OCI-LY1 (cell line): ENCODE measurements at regions not wholly inside any gene's neighbourhood (a gene's known extent, or its start where the extent isn't known, plus 50 kb on each side); places are given as distances from the start of the nearest gene placed in this dataset.

Source experiments
- H2AFZ ChIP-seq: fragments of 200-600 bp; sonication (generic), shearing (Covaris generic); 2 replicates; pipeline ENCODE4 v1.6.0; 2014; ENCODE audit warnings: antibody characterized with exemption, mild to moderate bottlenecking, low read length
- H3F3A ChIP-seq: fragments of 200-600 bp; sonication (generic), shearing (Covaris generic); 2 replicates; pipeline ENCODE4 v1.6.0; 2014; ENCODE audit warnings: mild to moderate bottlenecking, antibody characterized with exemption, low read length, moderate library complexity; ENCODE audit not compliant: insufficient read depth
- H3K27ac ChIP-seq: fragments of 200-600 bp; sonication (generic); 2 replicates; pipeline ENCODE4 v1.5.1; 2014; ENCODE audit warnings: low read length, mixed run types, mild to moderate bottlenecking, low read depth; ENCODE audit not compliant: poor library complexity, severe bottlenecking
- H3K27me3 ChIP-seq: fragments of 200-600 bp; sonication (generic); 2 replicates; pipeline ENCODE4 v1.6.0; 2014; ENCODE audit warnings: antibody characterized with exemption, mild to moderate bottlenecking, low read length, moderate library complexity; ENCODE audit not compliant: insufficient read depth
- H3K36me3 ChIP-seq: fragments of 200-600 bp; sonication (generic); 2 replicates; pipeline ENCODE4 v1.6.1; 2014; ENCODE audit warnings: mild to moderate bottlenecking, antibody characterized with exemption, low read length, moderate library complexity, mixed read lengths; ENCODE audit not compliant: insufficient read depth
- H3K4me1 ChIP-seq: fragments of 200-600 bp; sonication (generic); 2 replicates; pipeline ENCODE4 v1.5.1; 2014; ENCODE audit warnings: mild to moderate bottlenecking, low read length, moderate library complexity; ENCODE audit not compliant: insufficient read depth, severe bottlenecking
- H3K4me2 ChIP-seq: fragments of 200-600 bp; sonication (generic), shearing (Covaris generic); 2 replicates; pipeline ENCODE4 v1.6.1; 2014; ENCODE audit warnings: low read length
- H3K4me3 ChIP-seq: fragments of 200-600 bp; sonication (generic); 2 replicates; pipeline ENCODE4 v1.5.1; 2014; ENCODE audit warnings: low read length, low read depth, mild to moderate bottlenecking, mixed read lengths; ENCODE audit not compliant: poor library complexity, severe bottlenecking
- H3K79me2 ChIP-seq: fragments of 200-600 bp; shearing (Covaris generic); 2 replicates; pipeline ENCODE4 v1.6.1; 2016; ENCODE audit warnings: mixed run types, low read length, mixed read lengths; ENCODE audit not compliant: insufficient read depth
- H3K9ac ChIP-seq: fragments of 200-600 bp; sonication (generic), shearing (Covaris generic); 2 replicates; pipeline ENCODE4 v1.6.1; 2014; ENCODE audit warnings: mild to moderate bottlenecking, low read length, mixed read lengths
- H3K9me2 ChIP-seq: fragments of 200-600 bp; sonication (generic), shearing (Covaris generic); 2 replicates; pipeline ENCODE4 v1.6.1; 2014; ENCODE audit warnings: low read depth, mild to moderate bottlenecking, low read length, mixed read lengths
- H3K9me3 ChIP-seq: fragments of 200-600 bp; shearing (Covaris generic); 2 replicates; pipeline ENCODE4 v1.6.1; 2014; ENCODE audit warnings: low read length, mixed read lengths
- H4K20me1 ChIP-seq: fragments of 200-600 bp; sonication (generic), shearing (Covaris generic); 2 replicates; pipeline ENCODE4 v1.6.0; 2016; ENCODE audit warnings: mild to moderate bottlenecking, low read length; ENCODE audit not compliant: insufficient read depth
- EZH2 ChIP-seq: fragments of 200-600 bp; sonication (generic), shearing (Covaris generic); IDR thresholded peaks from 2 replicates; pipeline ENCODE4 v1.8.0; 2017; ENCODE audit warnings: borderline replicate concordance, mixed run types, mild to moderate bottlenecking, antibody characterized with exemption, low read length, moderate library complexity, mixed read lengths
- TF ChIP-seq, protein P1 (sequence below): fragments of 200-600 bp; sonication (generic), shearing (Covaris generic); IDR thresholded peaks from 2 replicates; pipeline ENCODE4 v1.5.1; 2017; ENCODE audit warnings: mild to moderate bottlenecking, antibody characterized with exemption, low read length, moderate library complexity, mixed read lengths

DNA sequence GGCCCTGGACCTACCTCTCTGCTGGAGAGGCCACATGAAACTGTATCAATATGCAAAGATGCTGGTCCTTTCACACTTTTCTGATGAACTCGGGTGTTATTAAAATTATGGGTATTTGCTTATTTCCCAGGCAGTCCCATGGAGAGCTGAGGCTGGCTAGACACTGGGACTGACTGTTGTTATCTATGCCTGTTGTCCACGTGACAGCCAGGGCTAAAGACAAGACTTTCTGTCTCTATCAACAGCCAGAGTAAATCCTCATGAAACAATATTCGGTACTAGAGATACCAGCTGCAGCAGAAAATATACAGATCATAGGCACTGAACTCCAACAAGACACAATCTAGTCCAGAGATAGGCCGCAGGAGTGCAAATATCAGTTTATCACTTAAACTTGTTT, 236.4 kb downstream of the FOXA2 start:
- Histone ChIP-seq H3K27me3 (no peaks in the 10 kb centered on the region), H2AFZ (no peak overlapping the region), H3K27ac (no peak overlapping the region), H3K79me2 (no peaks in the 10 kb centered on the region), H4K20me1 (no peaks in the 10 kb centered on the region), H3K4me2 (no peak overlapping the region), H3K9me2 (no peaks in the 10 kb centered on the region), H3K4me1 (no peaks in the 10 kb centered on the region), H3K9me3 (no peaks in the 10 kb centered on the region), H3F3A (no peaks in the 10 kb centered on the region), H3K36me3 (no peaks in the 10 kb centered on the region), H3K9ac (no peak overlapping the region), H3K4me3 (no peak overlapping the region)
- TF ChIP-seq, protein P1, sequence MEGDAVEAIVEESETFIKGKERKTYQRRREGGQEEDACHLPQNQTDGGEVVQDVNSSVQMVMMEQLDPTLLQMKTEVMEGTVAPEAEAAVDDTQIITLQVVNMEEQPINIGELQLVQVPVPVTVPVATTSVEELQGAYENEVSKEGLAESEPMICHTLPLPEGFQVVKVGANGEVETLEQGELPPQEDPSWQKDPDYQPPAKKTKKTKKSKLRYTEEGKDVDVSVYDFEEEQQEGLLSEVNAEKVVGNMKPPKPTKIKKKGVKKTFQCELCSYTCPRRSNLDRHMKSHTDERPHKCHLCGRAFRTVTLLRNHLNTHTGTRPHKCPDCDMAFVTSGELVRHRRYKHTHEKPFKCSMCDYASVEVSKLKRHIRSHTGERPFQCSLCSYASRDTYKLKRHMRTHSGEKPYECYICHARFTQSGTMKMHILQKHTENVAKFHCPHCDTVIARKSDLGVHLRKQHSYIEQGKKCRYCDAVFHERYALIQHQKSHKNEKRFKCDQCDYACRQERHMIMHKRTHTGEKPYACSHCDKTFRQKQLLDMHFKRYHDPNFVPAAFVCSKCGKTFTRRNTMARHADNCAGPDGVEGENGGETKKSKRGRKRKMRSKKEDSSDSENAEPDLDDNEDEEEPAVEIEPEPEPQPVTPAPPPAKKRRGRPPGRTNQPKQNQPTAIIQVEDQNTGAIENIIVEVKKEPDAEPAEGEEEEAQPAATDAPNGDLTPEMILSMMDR = no peak
- no peak for TF ChIP-seq EZH2

DNA sequence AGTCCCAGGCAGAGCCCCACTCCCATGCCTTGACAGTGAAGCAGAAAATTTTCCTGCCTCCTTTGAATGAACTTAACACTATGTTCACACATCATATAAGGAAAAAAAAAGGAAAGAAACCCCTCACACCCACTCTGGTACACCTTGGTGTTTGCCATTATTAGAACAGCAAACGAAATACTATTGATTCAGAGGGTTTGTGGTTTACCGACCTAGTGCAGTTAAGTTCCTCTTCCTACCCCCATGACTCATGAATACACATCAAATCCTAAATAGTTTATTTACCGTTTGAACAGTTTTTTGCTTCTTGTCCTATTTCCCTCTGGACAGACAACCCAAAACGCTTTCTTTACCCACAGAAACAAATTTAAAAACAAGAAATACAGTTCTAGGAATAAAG, 237.7 kb downstream of the FOXA2 start:
- H3K4me2 ChIP-seq = no peak overlapping the region
- H3K27ac ChIP-seq = no peak overlapping the region
- no peaks in the 10 kb centered on the region for H3K4me1 ChIP-seq
- no peak overlapping the region for H2AFZ ChIP-seq
- no peaks in the 10 kb centered on the region for H3K9me3 ChIP-seq
- H3K27me3 ChIP-seq = no peaks in the 10 kb centered on the region
- H3F3A ChIP-seq = no peaks in the 10 kb centered on the region
- H3K79me2 ChIP-seq = no peaks in the 10 kb centered on the region
- no peak for TF ChIP-seq EZH2
- TF ChIP-seq, protein P1 = no peak
- no peak overlapping the region for H3K4me3 ChIP-seq
- H3K9ac ChIP-seq = no peak overlapping the region
- no peaks in the 10 kb centered on the region for H3K36me3 ChIP-seq
- H4K20me1 ChIP-seq = no peaks in the 10 kb centered on the region
- no peaks in the 10 kb centered on the region for H3K9me2 ChIP-seq

DNA sequence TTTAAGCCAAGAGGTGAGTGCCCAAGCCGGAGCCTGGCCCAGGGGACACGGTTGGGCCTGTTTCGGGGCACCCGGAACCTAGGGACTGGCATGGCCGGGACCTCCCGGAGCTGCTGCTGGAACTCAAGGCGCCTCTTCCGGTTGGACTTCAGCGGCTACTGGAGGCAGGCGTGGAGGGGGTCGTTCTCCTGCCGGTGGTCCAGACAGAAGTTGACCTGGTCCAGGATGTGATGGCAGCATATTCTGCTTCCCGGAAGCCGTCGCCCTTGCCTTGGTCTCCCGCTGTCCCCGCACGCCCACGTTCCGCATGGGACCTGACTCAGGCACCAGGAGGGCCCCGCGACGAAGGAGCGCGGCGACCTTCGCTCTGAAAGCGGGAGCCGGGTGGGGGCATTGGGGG, 240.8 kb downstream of the FOXA2 start:
- H4K20me1 ChIP-seq = no peaks in the 10 kb centered on the region

More for the DNA sequence above, 240.8 kb downstream of the FOXA2 start:
- no peaks in the 10 kb centered on the region for H3K9me3 ChIP-seq
- H3K79me2 ChIP-seq = no peaks in the 10 kb centered on the region
- no peak overlapping the region for H3K9ac ChIP-seq
- H3K27me3 ChIP-seq = no peaks in the 10 kb centered on the region
- no peaks in the 10 kb centered on the region for H3K4me1 ChIP-seq
- no peak overlapping the region for H3K4me3 ChIP-seq
- no peaks in the 10 kb centered on the region for H3K9me2 ChIP-seq
- no peak overlapping the region for H3K27ac ChIP-seq
- H3K4me2 ChIP-seq = no peak overlapping the region
- H3K36me3 ChIP-seq = no peaks in the 10 kb centered on the region
- no peaks in the 10 kb centered on the region for H3F3A ChIP-seq
- TF ChIP-seq, protein P1 = no peak
- no peak for TF ChIP-seq EZH2
- H2AFZ ChIP-seq = no peak overlapping the region
